H1 (cell line): ENCODE measurements at regions not wholly inside any gene's neighbourhood (a gene's known extent, or its start where the extent isn't known, plus 50 kb on each side); places are given as distances from the start of the nearest gene placed in this dataset.

Source experiments
- CTCF ChIA-PET: fragments of 300-600 bp; sonication (Branson Sonifier 250); formaldehyde crosslinking; loops from one replicate; lab custom pipeline; 2021; ENCODE audit not compliant: partially characterized antibody; lab: Charles Lee
- POLR2A ChIA-PET: fragments of 300-600 bp; sonication (Branson Sonifier 250); formaldehyde crosslinking; loops from one replicate; lab custom pipeline; 2021; ENCODE audit warnings: inconsistent platforms; ENCODE audit not compliant: partially characterized antibody; lab: Charles Lee
- DNase-seq, 2 experiments: peaks; one replicate each; pipeline versions ENCODE4 v3.0.0 to v3.0.0-alpha.2; 2010 to 2022; ENCODE audit warnings: low spot score in 2 of 2, low read depth in 1 of 2, mixed read lengths in 1 of 2
- FAIRE-seq: peaks from 2 replicates; lab custom pipeline; 2011; peaks lifted over from hg19 to GRCh38; lab: Jason Lieb, UNC
- H2AFZ ChIP-seq: 2 replicates; pipeline ENCODE4 v1.8.1; 2012; ENCODE audit warnings: low read length, inconsistent platforms
- H2AK5ac ChIP-seq: 2 replicates; pipeline ENCODE4 v1.6.1; 2013; ENCODE audit warnings: low read depth, low read length
- H2BK120ac ChIP-seq: replicated peaks from 2 replicates; pipeline ENCODE3; 2013; ENCODE audit warnings: low read depth, low read length, inconsistent platforms
- H2BK12ac ChIP-seq: 2 replicates; pipeline ENCODE4 v1.6.1; 2013; ENCODE audit warnings: low read depth, low read length
- H2BK15ac ChIP-seq: 2 replicates; pipeline ENCODE4 v1.6.1; 2013; ENCODE audit warnings: low read length
- H2BK20ac ChIP-seq: 2 replicates; pipeline ENCODE4 v1.6.1; 2013; ENCODE audit warnings: low read length
- H2BK5ac ChIP-seq: 2 replicates; pipeline ENCODE4 v1.6.1; 2013; ENCODE audit warnings: low read depth, low read length
- H3K14ac ChIP-seq: 2 replicates; pipeline ENCODE4 v1.6.1; 2013; ENCODE audit warnings: inconsistent platforms; ENCODE audit not compliant: insufficient read length
- H3K18ac ChIP-seq: 2 replicates; pipeline ENCODE4 v1.6.1; 2013; ENCODE audit warnings: low read length; ENCODE audit errors: extremely low read depth
- H3K23ac ChIP-seq: 2 replicates; pipeline ENCODE4 v1.6.1; 2013; ENCODE audit warnings: inconsistent platforms; ENCODE audit not compliant: insufficient read length
- H3K23me2 ChIP-seq: 2 replicates; pipeline ENCODE4 v1.6.1; 2013; ENCODE audit warnings: low read depth, low read length
- H3K27ac ChIP-seq: 2 replicates; pipeline ENCODE4 v1.6.1; 2011; ENCODE audit warnings: low read depth, low read length, inconsistent platforms
- H3K27me3 ChIP-seq, 4 experiments: replicated peaks in 1 of 4; 1 replicate in 1 of 4; 2 replicates in 3 of 4; pipeline versions ENCODE4 v1.6.1 to v1.8.1; 2011 to 2013; ENCODE audit warnings: low read length in 3 of 4, mild to moderate bottlenecking in 3 of 4, inconsistent platforms in 2 of 4, mixed read lengths in 2 of 4, moderate library complexity in 1 of 4; ENCODE audit not compliant: control insufficient read depth in 3 of 4, insufficient read depth in 3 of 4; ENCODE audit errors: extremely low read depth in 1 of 4
- H3K36me3 ChIP-seq, 4 experiments: 2 replicates each; pipeline versions ENCODE4 v1.6.1 to v1.8.1; 2011 to 2013; ENCODE audit warnings: mild to moderate bottlenecking in 4 of 4, low read length in 3 of 4, moderate library complexity in 2 of 4, control low read depth in 1 of 4, inconsistent platforms in 1 of 4; ENCODE audit not compliant: insufficient read depth in 4 of 4, control insufficient read depth in 2 of 4
- H3K4ac ChIP-seq: replicated peaks from 2 replicates; pipeline ENCODE3; 2013; ENCODE audit warnings: low read length, low read depth, mixed read lengths, inconsistent platforms; ENCODE audit not compliant: insufficient read length
- H3K4me1 ChIP-seq, 4 experiments: replicated peaks in 1 of 4; 1 replicate in 1 of 4; 2 replicates in 3 of 4; pipeline versions ENCODE4 v1.6.1 to v1.8.1; 2011 to 2013; ENCODE audit warnings: low read length in 3 of 4, inconsistent platforms in 2 of 4, mixed read lengths in 1 of 4; ENCODE audit not compliant: insufficient read depth in 4 of 4, control insufficient read depth in 3 of 4
- H3K4me2 ChIP-seq, 2 experiments: 2 replicates each; pipeline versions ENCODE4 v1.6.1 to v1.8.1; 2011 to 2013; ENCODE audit warnings: low read depth in 2 of 2, low read length in 2 of 2, control low read depth in 1 of 2, inconsistent platforms in 1 of 2, mild to moderate bottlenecking in 1 of 2; ENCODE audit not compliant: insufficient read depth in 1 of 2
- H3K4me3 ChIP-seq, 4 experiments: fragments of 200-600, 300-600 bp in 1 of 4; sonication (generic), shearing (Covaris generic), sonication (Bioruptor Twin) in 1 of 4; 2 replicates each; pipeline versions ENCODE4 v1.5.1 to v1.8.1; 2011 to 2016; ENCODE audit warnings: low read length in 4 of 4, low read depth in 3 of 4, control low read depth in 2 of 4, inconsistent platforms in 2 of 4, mild to moderate bottlenecking in 2 of 4, mixed read lengths in 1 of 4, moderate library complexity in 1 of 4; ENCODE audit not compliant: insufficient read depth in 2 of 4; ENCODE audit errors: extremely low read depth in 1 of 4
- H3K56ac ChIP-seq: replicated peaks from 2 replicates; pipeline ENCODE3; 2013; ENCODE audit warnings: low read depth, mild to moderate bottlenecking, mixed read lengths, low read length, inconsistent platforms; ENCODE audit not compliant: insufficient read length
- H3K79me1 ChIP-seq: 2 replicates; pipeline ENCODE4 v1.6.1; 2013; ENCODE audit warnings: low read depth, low read length, control low read depth
- H3K79me2 ChIP-seq, 2 experiments: 2 replicates each; pipeline versions ENCODE4 v1.6.1 to v1.8.1; 2012 to 2013; ENCODE audit warnings: low read length in 2 of 2, mild to moderate bottlenecking in 2 of 2, inconsistent platforms in 1 of 2; ENCODE audit not compliant: insufficient read depth in 2 of 2, control insufficient read depth in 1 of 2
- H3K9ac ChIP-seq, 4 experiments: replicated peaks in 1 of 4; 1 replicate in 1 of 4; 2 replicates in 3 of 4; pipeline versions ENCODE4 v1.6.1 to v1.8.1; 2011 to 2013; ENCODE audit warnings: low read depth in 3 of 4, low read length in 3 of 4, control low read depth in 2 of 4, mild to moderate bottlenecking in 2 of 4, moderate library complexity in 2 of 4, inconsistent platforms in 1 of 4; ENCODE audit errors: extremely low read depth in 1 of 4
- H3K9me3 ChIP-seq, 2 experiments: 2 replicates each; pipeline versions ENCODE4 v1.6.1 to v1.8.1; 2012 to 2013; ENCODE audit warnings: mild to moderate bottlenecking in 2 of 2, moderate library complexity in 2 of 2, control low read depth in 1 of 2, inconsistent platforms in 1 of 2, low read depth in 1 of 2, low read length in 1 of 2, mixed read lengths in 1 of 2; ENCODE audit not compliant: insufficient read depth in 2 of 2
- H4K20me1 ChIP-seq, 2 experiments: replicated peaks in 1 of 2; 2 replicates each; pipeline versions ENCODE3 to v1.8.1; 2011 to 2013; ENCODE audit warnings: inconsistent platforms in 2 of 2, low read length in 2 of 2, mild to moderate bottlenecking in 1 of 2; ENCODE audit not compliant: insufficient read depth in 2 of 2, control insufficient read depth in 1 of 2
- H4K5ac ChIP-seq: 2 replicates; pipeline ENCODE4 v1.6.1; 2013; ENCODE audit warnings: low read length, low read depth, mixed read lengths, inconsistent platforms; ENCODE audit not compliant: insufficient read length
- H4K8ac ChIP-seq: 2 replicates; pipeline ENCODE4 v1.8.0; 2013; ENCODE audit warnings: mild to moderate bottlenecking, moderate library complexity, low read length, inconsistent platforms; ENCODE audit not compliant: insufficient read depth; ENCODE audit errors: extremely low read depth
- H4K91ac ChIP-seq: replicated peaks from 2 replicates; pipeline ENCODE3; 2013; ENCODE audit warnings: low read length, mixed read lengths, inconsistent platforms; ENCODE audit not compliant: insufficient read length
- CBX8 ChIP-seq: fragments of 300-800, 300-1000 bp; sonication (generic); IDR thresholded peaks from 2 replicates; pipeline ENCODE4 v1.7.1; 2016; ENCODE audit warnings: low read depth, low read length, borderline replicate concordance
- E2F6 ChIP-seq: IDR thresholded peaks from 2 replicates; pipeline ENCODE4 v1.6.1; 2012; ENCODE audit warnings: inconsistent platforms
- GABPA ChIP-seq: IDR thresholded peaks from 2 replicates; pipeline ENCODE4 v1.6.1; 2011; ENCODE audit warnings: mild to moderate bottlenecking, low read length, moderate library complexity, borderline replicate concordance; ENCODE audit not compliant: insufficient read depth
- RFX5 ChIP-seq: IDR thresholded peaks from 2 replicates; pipeline ENCODE4 v1.6.1; 2011; ENCODE audit warnings: low read depth, low read length, improper control_type of control experiment, borderline replicate concordance
- SIRT6 ChIP-seq: IDR thresholded peaks from one replicate; pipeline ENCODE4 v1.7.1; 2012; ENCODE audit warnings: low read length, inconsistent platforms
- SP2 ChIP-seq: IDR thresholded peaks from 2 replicates; pipeline ENCODE4 v1.6.1; 2012; ENCODE audit warnings: mild to moderate bottlenecking, low read length, inconsistent platforms
- WGBS, 2 experiments: shearing (Covaris generic) in 1 of 2; methylation state at CpG; one replicate each; pipeline versions ENCODE4 v1.1.6 to v1.1.7; 2013 to 2015; ENCODE audit warnings: low lambda C conversion rate in 2 of 2, mixed read lengths in 2 of 2, inconsistent platforms in 1 of 2, low coverage in 1 of 2, missing lambda C conversion rate in 1 of 2; ENCODE audit not compliant: insufficient replicate concordance in 2 of 2, insufficient coverage in 1 of 2, insufficient read length in 1 of 2; ENCODE audit errors: extremely low coverage in 1 of 2, missing lambda C conversion rate in 1 of 2; 5-methylcytosine and 5-hydroxymethylcytosine counted together
- TF ChIP-seq, protein P1 (sequence below): IDR thresholded peaks from 2 replicates; pipeline ENCODE4 v1.6.1; 2012; ENCODE audit warnings: low read length, inconsistent platforms
- TF ChIP-seq, protein P2 (sequence below): IDR thresholded peaks from 2 replicates; pipeline ENCODE4 v1.6.1; 2011; ENCODE audit warnings: low read length, improper control_type of control experiment

DNA sequence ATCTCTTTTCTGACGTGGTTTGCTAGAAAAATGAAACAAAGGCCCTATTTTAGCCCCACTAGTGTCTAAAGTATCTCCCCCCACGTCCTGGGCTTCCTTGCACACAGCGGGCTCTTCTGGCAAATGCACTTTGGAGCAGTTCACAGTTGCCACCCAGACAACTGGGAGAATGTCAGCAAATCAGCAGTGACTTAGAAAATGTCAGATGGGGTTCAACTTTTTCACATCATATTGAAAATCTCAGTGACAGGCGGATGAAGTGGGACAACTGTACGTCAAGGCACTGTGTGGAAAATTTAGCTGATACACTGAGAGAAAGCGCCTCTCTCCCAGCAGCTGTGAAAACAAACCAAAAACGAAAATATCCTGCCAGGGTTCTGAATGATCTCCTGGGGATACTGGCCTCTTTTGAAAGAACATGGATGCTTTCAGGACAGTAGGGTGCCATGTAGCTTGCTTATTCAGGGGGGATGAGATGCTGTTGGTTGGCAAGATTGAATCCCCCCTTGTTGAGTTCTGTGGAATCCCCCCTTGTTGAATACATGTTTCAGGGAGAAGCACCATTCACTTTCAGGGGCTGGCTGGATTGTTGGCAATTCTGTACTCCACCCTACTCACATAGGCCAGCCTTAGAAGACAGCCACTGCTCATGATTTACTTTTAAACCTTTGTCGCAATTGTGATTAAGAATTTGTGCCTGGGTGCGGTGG is 372.8 kb upstream of the CELF2 start:
- Histone ChIP-seq H3K4me2 (no peak overlapping the region), H3K4me1 (peaks cover 2 to 16% (median 13%) of the 10 kb centered on the region in 4 experiments; a peak in 6 of 7 replicates), H2AFZ (no peak overlapping the region), H4K8ac (no peak overlapping the region), H3K36me3 (no peaks in the 10 kb centered on the region), H4K20me1 (no peaks in the 10 kb centered on the region), H3K27me3 (no peaks in the 10 kb centered on the region; a peak in 1 of 7 replicates), H2BK15ac (no peak overlapping the region), H2BK5ac (no peak overlapping the region), H3K79me1 (no peaks in the 10 kb centered on the region; the same call in 1 of the 2 replicates), H3K79me2 (no peaks in the 10 kb centered on the region), H2BK20ac (no peak overlapping the region), H3K23ac (no peak overlapping the region), H3K4me3 (no peak overlapping the region), H3K27ac (no peak overlapping the region), H3K9me3 (no peaks in the 10 kb centered on the region), H2BK120ac (no peak overlapping the region), H3K9ac (no peak overlapping the region), H2BK12ac (no peak overlapping the region), H3K14ac (no peak overlapping the region), H3K18ac (no peak overlapping the region), H3K56ac (no peak overlapping the region), H3K23me2 (no peaks in the 10 kb centered on the region), H4K91ac (no peak overlapping the region), H3K4ac (no peak overlapping the region), H4K5ac (no peak overlapping the region), H2AK5ac (no peak overlapping the region)
- TF ChIP-seq, protein P1, sequence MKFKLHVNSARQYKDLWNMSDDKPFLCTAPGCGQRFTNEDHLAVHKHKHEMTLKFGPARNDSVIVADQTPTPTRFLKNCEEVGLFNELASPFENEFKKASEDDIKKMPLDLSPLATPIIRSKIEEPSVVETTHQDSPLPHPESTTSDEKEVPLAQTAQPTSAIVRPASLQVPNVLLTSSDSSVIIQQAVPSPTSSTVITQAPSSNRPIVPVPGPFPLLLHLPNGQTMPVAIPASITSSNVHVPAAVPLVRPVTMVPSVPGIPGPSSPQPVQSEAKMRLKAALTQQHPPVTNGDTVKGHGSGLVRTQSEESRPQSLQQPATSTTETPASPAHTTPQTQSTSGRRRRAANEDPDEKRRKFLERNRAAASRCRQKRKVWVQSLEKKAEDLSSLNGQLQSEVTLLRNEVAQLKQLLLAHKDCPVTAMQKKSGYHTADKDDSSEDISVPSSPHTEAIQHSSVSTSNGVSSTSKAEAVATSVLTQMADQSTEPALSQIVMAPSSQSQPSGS = no peak
- TF ChIP-seq GABPA = no peak
- TF ChIP-seq RFX5 = no peak
- no peak for TF ChIP-seq SP2
- TF ChIP-seq SIRT6 = no peak
- TF ChIP-seq, protein P2, sequence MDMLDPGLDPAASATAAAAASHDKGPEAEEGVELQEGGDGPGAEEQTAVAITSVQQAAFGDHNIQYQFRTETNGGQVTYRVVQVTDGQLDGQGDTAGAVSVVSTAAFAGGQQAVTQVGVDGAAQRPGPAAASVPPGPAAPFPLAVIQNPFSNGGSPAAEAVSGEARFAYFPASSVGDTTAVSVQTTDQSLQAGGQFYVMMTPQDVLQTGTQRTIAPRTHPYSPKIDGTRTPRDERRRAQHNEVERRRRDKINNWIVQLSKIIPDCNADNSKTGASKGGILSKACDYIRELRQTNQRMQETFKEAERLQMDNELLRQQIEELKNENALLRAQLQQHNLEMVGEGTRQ = no peak
- no peak for TF ChIP-seq CBX8
- TF ChIP-seq E2F6 = no peak
- 73% methylated on average over 9 of the region's 9 CpGs; no CpG with 5 or more reads in 1 of the 2 experiments for WGBS, 2 experiments
- ChIA-PET POLR2A (no interaction called here), CTCF (no interaction called here)
- FAIRE-seq = no peak
- no peak for DNase-seq
